Left ventricle myocardium inferior (tissue), 1 donor: ENCODE measurements at regions not wholly inside any gene's neighbourhood (a gene's known extent, or its start where the extent isn't known, plus 50 kb on each side); places are given as distances from the start of the nearest gene placed in this dataset.

Experiments
- DNase-seq: peaks from one replicate; pipeline ENCODE4 v3.0.0-alpha.2; 2020
- H3K27ac ChIP-seq: fragments of 200-600 bp; replicated peaks from 2 replicates; pipeline ENCODE4 v1.8.0; 2021
- H3K27me3 ChIP-seq: fragments of 200-600 bp; 2 replicates; pipeline ENCODE4 v1.8.0; 2021; ENCODE audit warnings: low read depth
- H3K36me3 ChIP-seq: fragments of 200-600 bp; 2 replicates; pipeline ENCODE4 v1.8.0; 2021
- H3K4me1 ChIP-seq: fragments of 200-600 bp; 2 replicates; pipeline ENCODE4 v1.8.0; 2021
- H3K4me3 ChIP-seq: fragments of 200-600 bp; 2 replicates; pipeline ENCODE4 v1.8.0; 2021; ENCODE audit warnings: mild to moderate bottlenecking, moderate library complexity
- H3K9me3 ChIP-seq: fragments of 200-600 bp; replicated peaks from 2 replicates; pipeline ENCODE4 v1.8.0; 2021
- intact Hi-C: fragments of 100-400 bp; cut with micrococcal nuclease; formaldehyde crosslinking; loops from one replicate; pipeline ENCODE4 v1.11.0; 2022
- TF ChIP-seq, protein P1 (sequence below): fragments of 200-600 bp; IDR thresholded peaks from 2 replicates; pipeline ENCODE4 v1.8.0; 2021; ENCODE audit warnings: antibody characterized with exemption, mild to moderate bottlenecking, borderline replicate concordance
- donor health status: DM: no; HTN: yes; CAD: no; lungs with severe emphysema.

DNA sequence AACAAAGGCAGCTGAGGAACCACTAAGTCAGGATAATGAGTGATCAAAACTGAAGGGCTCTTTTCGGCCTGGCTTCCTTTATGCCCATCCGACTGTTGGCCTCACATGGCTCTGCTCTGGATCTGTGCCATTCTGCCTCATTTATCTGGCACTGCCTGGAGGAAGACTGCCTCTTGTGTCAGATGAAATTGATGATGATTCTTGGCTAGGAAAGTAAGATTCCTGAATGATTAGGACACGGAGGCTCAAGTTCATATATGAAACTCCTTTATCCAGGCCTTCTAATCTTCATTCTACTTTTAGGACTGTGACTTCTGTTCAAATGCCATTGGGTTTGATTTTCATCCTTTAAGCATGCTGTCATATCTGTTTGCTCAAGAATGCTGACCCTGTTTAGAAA lies 475.4 kb upstream of the RPS6KA3 start:
- no peaks in the 10 kb centered on the region for H3K27me3 ChIP-seq
- no peaks in the 10 kb centered on the region for H3K4me1 ChIP-seq
- intact Hi-C loops = no loop called here
- no peak overlapping the region for H3K4me3 ChIP-seq
- H3K27ac ChIP-seq = no peak overlapping the region
- TF ChIP-seq, protein P1, sequence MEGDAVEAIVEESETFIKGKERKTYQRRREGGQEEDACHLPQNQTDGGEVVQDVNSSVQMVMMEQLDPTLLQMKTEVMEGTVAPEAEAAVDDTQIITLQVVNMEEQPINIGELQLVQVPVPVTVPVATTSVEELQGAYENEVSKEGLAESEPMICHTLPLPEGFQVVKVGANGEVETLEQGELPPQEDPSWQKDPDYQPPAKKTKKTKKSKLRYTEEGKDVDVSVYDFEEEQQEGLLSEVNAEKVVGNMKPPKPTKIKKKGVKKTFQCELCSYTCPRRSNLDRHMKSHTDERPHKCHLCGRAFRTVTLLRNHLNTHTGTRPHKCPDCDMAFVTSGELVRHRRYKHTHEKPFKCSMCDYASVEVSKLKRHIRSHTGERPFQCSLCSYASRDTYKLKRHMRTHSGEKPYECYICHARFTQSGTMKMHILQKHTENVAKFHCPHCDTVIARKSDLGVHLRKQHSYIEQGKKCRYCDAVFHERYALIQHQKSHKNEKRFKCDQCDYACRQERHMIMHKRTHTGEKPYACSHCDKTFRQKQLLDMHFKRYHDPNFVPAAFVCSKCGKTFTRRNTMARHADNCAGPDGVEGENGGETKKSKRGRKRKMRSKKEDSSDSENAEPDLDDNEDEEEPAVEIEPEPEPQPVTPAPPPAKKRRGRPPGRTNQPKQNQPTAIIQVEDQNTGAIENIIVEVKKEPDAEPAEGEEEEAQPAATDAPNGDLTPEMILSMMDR = no peak
- H3K9me3 ChIP-seq = no peaks in the 10 kb centered on the region
- H3K36me3 ChIP-seq = no peaks in the 10 kb centered on the region
- no peak for DNase-seq

DNA sequence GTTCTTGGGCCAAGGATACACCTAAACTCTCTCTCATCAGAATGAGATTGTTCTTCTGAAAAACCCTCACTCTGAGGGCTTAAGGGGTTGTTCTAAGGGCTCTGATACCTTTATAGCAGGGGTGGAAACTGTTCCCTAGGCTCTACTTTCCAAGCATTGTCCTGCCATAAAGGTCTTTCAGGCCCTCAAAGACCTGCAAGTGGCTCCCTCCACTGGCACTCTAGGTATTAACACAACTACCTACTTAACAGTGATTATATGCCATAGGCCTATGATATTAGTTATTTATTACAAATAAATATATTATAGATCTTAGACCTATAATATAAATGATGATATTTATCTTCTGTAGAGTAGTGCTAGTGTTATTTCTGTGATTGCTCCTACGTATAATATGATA lies 473.7 kb upstream of the RPS6KA3 start:
- intact Hi-C loops = no loop called here
- DNase-seq = no peak
- TF ChIP-seq, protein P1 = no peak
- Histone ChIP-seq H3K27ac (no peak overlapping the region), H3K36me3 (no peaks in the 10 kb centered on the region), H3K9me3 (no peaks in the 10 kb centered on the region), H3K4me3 (no peak overlapping the region), H3K4me1 (no peaks in the 10 kb centered on the region), H3K27me3 (no peaks in the 10 kb centered on the region)

DNA sequence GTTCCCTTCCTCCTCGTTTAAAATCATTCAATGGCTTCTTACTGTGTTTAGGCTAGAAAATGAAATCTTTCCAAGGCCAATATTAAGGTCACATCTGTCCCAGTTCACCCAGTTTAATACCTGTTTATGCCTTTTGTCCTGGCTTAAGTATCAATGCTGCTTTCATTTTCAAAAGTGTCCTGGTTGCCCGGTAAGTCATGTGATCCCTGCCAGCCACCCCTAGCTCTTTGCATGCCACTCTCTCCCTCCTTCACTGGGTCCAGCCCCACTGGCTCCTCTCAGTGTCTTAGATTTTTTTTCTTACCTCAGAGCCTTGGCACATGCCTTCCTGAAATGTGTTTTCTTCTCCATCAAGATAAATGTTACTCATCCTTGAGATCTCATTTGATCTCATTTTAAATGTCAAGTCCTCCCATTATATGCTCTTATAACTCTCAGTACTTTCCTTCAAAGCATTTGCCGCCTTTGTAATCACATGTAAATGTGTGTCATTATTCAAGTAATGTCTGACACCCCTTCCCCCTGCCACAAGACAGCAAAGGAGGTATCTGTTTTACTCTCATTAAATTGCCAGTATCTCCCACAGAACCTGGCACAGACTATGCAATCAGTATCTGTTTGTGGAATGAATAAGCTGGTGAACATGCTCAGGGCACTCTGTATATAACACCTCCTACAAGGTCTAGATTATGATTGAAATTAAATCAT lies 472.5 kb upstream of the RPS6KA3 start:
- no peaks in the 10 kb centered on the region for H3K27me3 ChIP-seq
- H3K36me3 ChIP-seq = no peaks in the 10 kb centered on the region
- no peak overlapping the region for H3K4me3 ChIP-seq
- intact Hi-C loops = no loop called here
- H3K9me3 ChIP-seq = no peaks in the 10 kb centered on the region
- TF ChIP-seq, protein P1 = no peak
- H3K27ac ChIP-seq = no peak overlapping the region
- no peak for DNase-seq
- no peaks in the 10 kb centered on the region for H3K4me1 ChIP-seq

DNA sequence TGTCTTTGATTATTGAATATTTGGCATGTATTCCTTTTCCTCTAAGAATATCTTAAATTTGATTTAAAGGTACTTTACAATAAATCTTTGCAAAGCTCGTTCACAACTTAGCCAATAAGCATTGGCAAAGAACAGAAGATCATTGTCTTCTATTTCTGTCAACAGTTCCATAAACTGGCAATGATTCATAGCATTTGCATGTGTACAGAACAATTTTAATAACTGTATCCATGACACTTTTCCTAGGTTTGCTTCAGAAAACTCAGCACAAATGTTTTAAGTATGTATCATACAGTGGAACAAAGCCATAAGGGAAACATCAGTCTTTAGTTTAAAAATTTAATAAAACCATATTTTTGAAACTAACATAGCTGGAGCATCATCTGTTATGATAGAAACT lies 462.7 kb upstream of the RPS6KA3 start:
- H3K27me3 ChIP-seq = no peaks in the 10 kb centered on the region
- intact Hi-C loops = no loop called here
- H3K36me3 ChIP-seq = no peaks in the 10 kb centered on the region

DNA sequence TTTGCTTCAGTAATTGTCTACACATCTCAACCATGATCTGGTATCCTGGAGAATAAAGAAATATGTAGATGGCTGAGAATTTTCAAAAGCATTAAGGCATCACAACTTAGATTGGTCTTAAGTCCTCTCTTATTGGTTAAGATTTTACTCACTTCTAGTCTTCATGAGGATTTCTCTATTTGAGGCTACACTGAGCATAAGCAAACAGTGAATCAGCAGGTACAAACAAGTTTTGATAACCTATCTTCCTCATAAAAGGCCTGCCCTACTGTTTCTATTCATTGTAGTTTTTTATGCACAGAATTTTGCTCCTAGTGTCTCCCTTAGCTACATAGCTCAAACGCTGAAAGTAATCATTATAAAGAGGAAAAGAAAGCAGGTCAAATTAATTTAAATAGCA lies 460.7 kb upstream of the RPS6KA3 start:
- no peaks in the 10 kb centered on the region for H3K36me3 ChIP-seq
- no peak overlapping the region for H3K4me3 ChIP-seq
- TF ChIP-seq, protein P1 = no peak
- intact Hi-C loops = no loop called here
- no peak overlapping the region for H3K27ac ChIP-seq
- H3K9me3 ChIP-seq = no peaks in the 10 kb centered on the region
- no peaks in the 10 kb centered on the region for H3K4me1 ChIP-seq
- no peak for DNase-seq
- H3K27me3 ChIP-seq = no peaks in the 10 kb centered on the region

More for the DNA sequence above, 462.7 kb upstream of the RPS6KA3 start:
- no peak for DNase-seq
- TF ChIP-seq, protein P1 = no peak
- Histone ChIP-seq H3K9me3 (no peaks in the 10 kb centered on the region), H3K27ac (no peak overlapping the region), H3K4me3 (no peak overlapping the region), H3K4me1 (no peaks in the 10 kb centered on the region)
